ENCODE measurements at regions not wholly inside any gene's neighbourhood (a gene's known extent, or its start where the extent isn't known, plus 50 kb on each side); places are given as distances from the start of the nearest gene placed in this dataset.

GRCh38 chr9:115196919-115197318 is 79.0 kb upstream of the TNC start:
- DNase-seq (ENCODE audit: low read depth), result no peak
- in situ Hi-C loops (cut with HindIII; ENCODE audit: low sequenced_read_pairs), result no loop called here
- TF ChIP-seq CTCF (IDR thresholded peaks at IDR 0.05; ENCODE audit: low read depth, low read length, missing control alignments), result no peak

GRCh38 chr9:115198001-115198400 is 80.0 kb upstream of the TNC start:
- in situ Hi-C loops (cut with HindIII; ENCODE audit: low sequenced_read_pairs), result no loop called here

More at GRCh38 chr9:115196919-115197318, 79.0 kb upstream of the TNC start:
- no peak overlapping the region for H3K4me3 ChIP-seq (ENCODE audit: low read depth, low read length)

GRCh38 chr9:115200711-115201505 is 83.0 kb upstream of the TNC start:
- TF ChIP-seq CTCF (IDR thresholded peaks at IDR 0.05; ENCODE audit: low read depth, low read length, missing control alignments), result no peak
- in situ Hi-C loops (cut with HindIII; ENCODE audit: low sequenced_read_pairs), result no loop called here
- no peak overlapping the region for H3K4me3 ChIP-seq (ENCODE audit: low read depth, low read length)
- no peak for DNase-seq (ENCODE audit: low read depth)

More at GRCh38 chr9:115198001-115198400, 80.0 kb upstream of the TNC start:
- TF ChIP-seq CTCF (IDR thresholded peaks at IDR 0.05; ENCODE audit: low read depth, low read length, missing control alignments), result no peak
- no peak overlapping the region for H3K4me3 ChIP-seq (ENCODE audit: low read depth, low read length)
- DNase-seq (ENCODE audit: low read depth), result no peak

- in situ Hi-C loops (cut with HindIII; ENCODE audit: low sequenced_read_pairs), result no loop called here
- no peak for DNase-seq (ENCODE audit: low read depth)
- H3K4me3 ChIP-seq (ENCODE audit: low read depth, low read length), result no peak overlapping the region
- no peak for TF ChIP-seq CTCF (IDR thresholded peaks at IDR 0.05; ENCODE audit: low read depth, low read length, missing control alignments)
Observed at GRCh38 chr9:115202181-115202580, 84.2 kb upstream of the TNC start.

- TF ChIP-seq CTCF (IDR thresholded peaks at IDR 0.05; ENCODE audit: low read depth, low read length, missing control alignments), result no peak
- in situ Hi-C loops (cut with HindIII; ENCODE audit: low sequenced_read_pairs), result no loop called here
- no peak for DNase-seq (ENCODE audit: low read depth)
- no peak overlapping the region for H3K4me3 ChIP-seq (ENCODE audit: low read depth, low read length)
Observed at GRCh38 chr9:115202960-115203751, 85.2 kb upstream of the TNC start.

GRCh38 chr9:115204904-115205453 is 87.0 kb upstream of the TNC start:
- no peak overlapping the region for H3K4me3 ChIP-seq (ENCODE audit: low read depth, low read length)
- no peak for TF ChIP-seq CTCF (IDR thresholded peaks at IDR 0.05; ENCODE audit: low read depth, low read length, missing control alignments)
- DNase-seq (ENCODE audit: low read depth), result peak; percentile 48
- in situ Hi-C loops (cut with HindIII; ENCODE audit: low sequenced_read_pairs), result no loop called here

All from astrocyte of the cerebellum (primary cell).